D721Med (cell line): ENCODE measurements at regions not wholly inside any gene's neighbourhood (a gene's known extent, or its start where the extent isn't known, plus 50 kb on each side); places are given as distances from the start of the nearest gene placed in this dataset.

Experiments used
- DNase-seq: peaks from one replicate; pipeline ENCODE4 v3.0.0; 2011; ENCODE audit warnings: low spot score; ENCODE audit not compliant: insufficient read length
- FAIRE-seq: peaks from 2 replicates; lab custom pipeline; 2011; peaks lifted over from hg19 to GRCh38; lab: Jason Lieb, UNC
- CTCF ChIP-seq: IDR thresholded peaks from 2 replicates; pipeline ENCODE4 v1.5.1; 2012; ENCODE audit warnings: mild to moderate bottlenecking, control low read depth; ENCODE audit not compliant: insufficient read depth; ENCODE audit errors: missing control alignments

- FAIRE-seq = peak; percentile 58
- no peak for TF ChIP-seq CTCF
- no peak for DNase-seq
These were observed 668.2 kb upstream of the BRINP3 start for GRCh38 chr1:191145834-191146233.

- DNase-seq (no peak), FAIRE-seq (no peak)
- no peak for TF ChIP-seq CTCF
These were observed 673.7 kb upstream of the BRINP3 start for GRCh38 chr1:191151321-191151807.

GRCh38 chr1:191152776-191153175 lies 675.1 kb upstream of the BRINP3 start:
- DNase-seq (no peak), FAIRE-seq (no peak)

GRCh38 chr1:191155178-191155577 lies 677.5 kb upstream of the BRINP3 start:
- DNase-seq (no peak), FAIRE-seq (peak; percentile 55)
- no peak for TF ChIP-seq CTCF

More at GRCh38 chr1:191152776-191153175, 675.1 kb upstream of the BRINP3 start:
- no peak for TF ChIP-seq CTCF

- no peak for FAIRE-seq
These were observed 683.2 kb upstream of the BRINP3 start for GRCh38 chr1:191160837-191161236.

GRCh38 chr1:191162762-191163161 lies 685.1 kb upstream of the BRINP3 start:
- DNase-seq (no peak), FAIRE-seq (no peak)
- no peak for TF ChIP-seq CTCF

More at GRCh38 chr1:191160837-191161236, 683.2 kb upstream of the BRINP3 start:
- no peak for DNase-seq
- no peak for TF ChIP-seq CTCF

GRCh38 chr1:191163621-191164020 lies 686.0 kb upstream of the BRINP3 start:
- FAIRE-seq = peak; percentile 35
- no peak for TF ChIP-seq CTCF
- DNase-seq = no peak
